DND-41 (cell line): ENCODE measurements at regions not wholly inside any gene's neighbourhood (a gene's known extent, or its start where the extent isn't known, plus 50 kb on each side); places are given as distances from the start of the nearest gene placed in this dataset.

Source experiments
- EZH2 ChIP-seq: IDR thresholded peaks from 3 replicates; pipeline ENCODE4 v1.6.1; 2012; ENCODE audit warnings: borderline replicate concordance, low read depth, mild to moderate bottlenecking, moderate library complexity, low read length, inconsistent platforms; ENCODE audit not compliant: severe bottlenecking
- TF ChIP-seq, protein P1 (sequence below): IDR thresholded peaks from 2 replicates; pipeline ENCODE4 v1.5.1; 2012; ENCODE audit warnings: borderline replicate concordance, low read length, moderate library complexity, mild to moderate bottlenecking; ENCODE audit not compliant: poor library complexity, severe bottlenecking; ENCODE audit errors: extremely low read depth

DNA sequence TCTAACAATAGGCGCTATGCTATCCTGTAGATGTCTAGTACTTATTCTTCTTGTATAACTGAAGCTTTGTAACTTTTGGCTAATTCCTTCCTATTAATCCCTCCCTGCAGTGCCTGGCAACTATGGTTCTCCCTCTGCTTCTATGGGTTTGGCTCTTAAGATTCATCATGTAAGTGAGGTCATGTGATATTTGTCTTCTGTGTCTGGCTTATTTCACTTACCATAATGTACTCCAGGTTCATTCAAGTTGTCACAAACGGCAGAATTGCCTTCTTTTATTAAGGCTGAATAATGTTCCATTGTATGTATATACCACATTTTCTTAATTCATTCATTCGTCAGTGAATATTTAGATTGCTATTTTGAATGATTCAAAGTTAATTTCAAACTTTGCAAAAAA is 149.9 kb upstream of the GAS1 start:
- no peak for TF ChIP-seq EZH2
- TF ChIP-seq, protein P1, sequence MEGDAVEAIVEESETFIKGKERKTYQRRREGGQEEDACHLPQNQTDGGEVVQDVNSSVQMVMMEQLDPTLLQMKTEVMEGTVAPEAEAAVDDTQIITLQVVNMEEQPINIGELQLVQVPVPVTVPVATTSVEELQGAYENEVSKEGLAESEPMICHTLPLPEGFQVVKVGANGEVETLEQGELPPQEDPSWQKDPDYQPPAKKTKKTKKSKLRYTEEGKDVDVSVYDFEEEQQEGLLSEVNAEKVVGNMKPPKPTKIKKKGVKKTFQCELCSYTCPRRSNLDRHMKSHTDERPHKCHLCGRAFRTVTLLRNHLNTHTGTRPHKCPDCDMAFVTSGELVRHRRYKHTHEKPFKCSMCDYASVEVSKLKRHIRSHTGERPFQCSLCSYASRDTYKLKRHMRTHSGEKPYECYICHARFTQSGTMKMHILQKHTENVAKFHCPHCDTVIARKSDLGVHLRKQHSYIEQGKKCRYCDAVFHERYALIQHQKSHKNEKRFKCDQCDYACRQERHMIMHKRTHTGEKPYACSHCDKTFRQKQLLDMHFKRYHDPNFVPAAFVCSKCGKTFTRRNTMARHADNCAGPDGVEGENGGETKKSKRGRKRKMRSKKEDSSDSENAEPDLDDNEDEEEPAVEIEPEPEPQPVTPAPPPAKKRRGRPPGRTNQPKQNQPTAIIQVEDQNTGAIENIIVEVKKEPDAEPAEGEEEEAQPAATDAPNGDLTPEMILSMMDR: no peak
